Thyroid gland (tissue), 4 donors: ENCODE measurements at regions not wholly inside any gene's neighbourhood (a gene's known extent, or its start where the extent isn't known, plus 50 kb on each side); places are given as distances from the start of the nearest gene placed in this dataset.

Source experiments
- CTCF ChIP-seq, 6 experiments: fragments of 200-600 bp in 3 of 6; fragments of 450-650 bp in 3 of 6; sonication (generic) in 3 of 6; IDR thresholded peaks; one replicate each; pipeline ENCODE4 v1.5.1; 2016 to 2019; ENCODE audit warnings: antibody characterized with exemption in 6 of 6, mild to moderate bottlenecking in 2 of 6, inconsistent platforms in 1 of 6, moderate library complexity in 1 of 6
- POLR2A ChIP-seq, 2 donors: fragments of 450-650 bp; IDR thresholded peaks; one replicate each; pipeline ENCODE4 v1.6.1; 2017; ENCODE audit warnings: antibody characterized with exemption in 2 of 2, mild to moderate bottlenecking in 2 of 2, moderate library complexity in 1 of 2

- no peak for TF ChIP-seq CTCF (IDR thresholded peaks at IDR 0.05)
- TF ChIP-seq POLR2A (IDR thresholded peaks at IDR 0.05) = no peak
Measured at GRCh38 chr6:84575264-84575663, 189.1 kb downstream of the TBX18 start.
